Fibroblast of the aortic adventitia (primary cell): ENCODE measurements at regions not wholly inside any gene's neighbourhood (a gene's known extent, or its start where the extent isn't known, plus 50 kb on each side); places are given as distances from the start of the nearest gene placed in this dataset.

ENCODE experiments used
- DNase-seq: peaks from one replicate; pipeline ENCODE4 v3.0.0-alpha.2; 2010; ENCODE audit warnings: low read depth
- H3K4me3 ChIP-seq: 2 replicates; pipeline ENCODE4 v1.5.1; 2011; ENCODE audit warnings: low read depth, mild to moderate bottlenecking, control low read depth, low read length, moderate library complexity
- TF ChIP-seq, protein P1 (sequence below): IDR thresholded peaks from 2 replicates; pipeline ENCODE4 v1.5.1; 2011; ENCODE audit warnings: mild to moderate bottlenecking, low read length, control low read depth, inconsistent platforms; ENCODE audit not compliant: insufficient read depth

DNA sequence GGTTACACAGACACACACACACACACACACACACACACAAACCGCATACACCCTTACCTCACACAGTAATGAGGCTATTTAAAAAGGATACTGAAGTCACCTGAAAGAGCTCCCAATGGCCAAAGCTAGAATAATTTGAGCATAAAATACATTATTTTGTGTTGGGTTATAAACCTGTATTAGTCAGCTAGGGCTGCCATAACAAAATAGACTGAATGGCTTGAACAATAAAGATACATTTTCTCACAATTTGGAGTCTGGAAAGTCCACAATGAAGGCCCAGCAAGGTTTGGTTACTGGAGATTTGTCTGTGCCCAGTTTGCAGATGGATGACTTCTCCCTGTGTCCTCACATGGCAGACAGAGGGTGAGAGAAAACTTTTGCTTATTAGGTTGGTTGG is 605.4 kb upstream of the REG3G start:
- no peak for DNase-seq
- no peak overlapping the region for H3K4me3 ChIP-seq
- TF ChIP-seq, protein P1, sequence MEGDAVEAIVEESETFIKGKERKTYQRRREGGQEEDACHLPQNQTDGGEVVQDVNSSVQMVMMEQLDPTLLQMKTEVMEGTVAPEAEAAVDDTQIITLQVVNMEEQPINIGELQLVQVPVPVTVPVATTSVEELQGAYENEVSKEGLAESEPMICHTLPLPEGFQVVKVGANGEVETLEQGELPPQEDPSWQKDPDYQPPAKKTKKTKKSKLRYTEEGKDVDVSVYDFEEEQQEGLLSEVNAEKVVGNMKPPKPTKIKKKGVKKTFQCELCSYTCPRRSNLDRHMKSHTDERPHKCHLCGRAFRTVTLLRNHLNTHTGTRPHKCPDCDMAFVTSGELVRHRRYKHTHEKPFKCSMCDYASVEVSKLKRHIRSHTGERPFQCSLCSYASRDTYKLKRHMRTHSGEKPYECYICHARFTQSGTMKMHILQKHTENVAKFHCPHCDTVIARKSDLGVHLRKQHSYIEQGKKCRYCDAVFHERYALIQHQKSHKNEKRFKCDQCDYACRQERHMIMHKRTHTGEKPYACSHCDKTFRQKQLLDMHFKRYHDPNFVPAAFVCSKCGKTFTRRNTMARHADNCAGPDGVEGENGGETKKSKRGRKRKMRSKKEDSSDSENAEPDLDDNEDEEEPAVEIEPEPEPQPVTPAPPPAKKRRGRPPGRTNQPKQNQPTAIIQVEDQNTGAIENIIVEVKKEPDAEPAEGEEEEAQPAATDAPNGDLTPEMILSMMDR = no peak

DNA sequence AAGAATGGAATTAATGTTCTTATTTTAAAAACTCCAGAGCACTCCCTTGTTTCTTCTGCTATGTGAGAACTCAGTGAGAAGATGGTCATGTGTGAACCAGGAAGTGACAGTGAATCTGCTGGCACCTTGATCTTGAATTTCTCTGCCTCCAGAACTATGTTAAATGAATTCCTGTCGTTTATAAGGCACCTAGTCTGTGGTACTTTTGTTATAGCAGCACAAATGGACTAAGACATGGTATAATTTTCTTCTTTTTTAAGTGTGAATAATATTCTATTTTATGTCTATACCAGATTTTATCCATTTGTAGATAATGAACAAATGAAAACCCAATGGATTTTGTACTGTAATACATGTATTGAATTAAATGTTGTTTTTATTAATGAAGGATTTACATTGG is 601.9 kb upstream of the REG3G start:
- no peak overlapping the region for H3K4me3 ChIP-seq
- no peak for DNase-seq
- TF ChIP-seq, protein P1 = no peak

DNA sequence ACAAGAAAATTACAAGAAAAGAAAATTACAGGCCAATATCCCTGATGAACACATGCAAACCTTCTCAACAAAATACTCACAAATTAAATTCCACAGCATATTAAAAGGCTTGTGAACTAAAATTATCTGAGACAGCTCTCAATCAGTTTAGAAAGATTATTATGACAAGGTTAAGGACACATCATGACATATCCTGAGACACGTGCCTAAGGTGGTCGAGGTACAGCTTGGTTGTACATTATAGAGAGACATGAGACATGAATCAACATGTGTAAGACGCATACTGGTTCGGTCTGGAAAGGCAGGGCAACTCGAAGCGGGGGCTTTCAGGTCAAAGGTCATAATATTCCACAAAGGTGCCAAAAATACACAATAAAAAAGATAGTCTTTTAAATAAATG is 598.3 kb upstream of the REG3G start:
- TF ChIP-seq, protein P1 = no peak
- H3K4me3 ChIP-seq = no peak overlapping the region
- no peak for DNase-seq

DNA sequence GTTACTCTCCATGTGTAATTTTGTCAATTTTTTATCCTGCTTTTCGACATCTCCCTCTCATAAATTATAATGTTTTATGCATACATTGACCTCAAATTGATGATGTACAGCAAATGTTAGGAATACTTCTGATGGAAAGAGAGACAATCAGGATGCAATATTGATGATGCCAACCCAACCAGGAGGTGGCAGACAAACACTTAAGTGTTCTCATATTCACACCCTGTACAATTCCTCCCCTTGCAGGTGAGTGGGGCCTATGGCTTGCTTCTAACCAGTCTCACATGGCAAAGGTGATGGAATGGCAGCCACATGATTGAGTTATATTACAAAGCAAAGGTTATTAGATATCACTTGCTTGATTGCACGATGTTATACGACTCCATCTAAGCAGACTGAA is 594.3 kb upstream of the REG3G start:
- no peak for DNase-seq
- H3K4me3 ChIP-seq = no peak overlapping the region
- TF ChIP-seq, protein P1 = no peak

DNA sequence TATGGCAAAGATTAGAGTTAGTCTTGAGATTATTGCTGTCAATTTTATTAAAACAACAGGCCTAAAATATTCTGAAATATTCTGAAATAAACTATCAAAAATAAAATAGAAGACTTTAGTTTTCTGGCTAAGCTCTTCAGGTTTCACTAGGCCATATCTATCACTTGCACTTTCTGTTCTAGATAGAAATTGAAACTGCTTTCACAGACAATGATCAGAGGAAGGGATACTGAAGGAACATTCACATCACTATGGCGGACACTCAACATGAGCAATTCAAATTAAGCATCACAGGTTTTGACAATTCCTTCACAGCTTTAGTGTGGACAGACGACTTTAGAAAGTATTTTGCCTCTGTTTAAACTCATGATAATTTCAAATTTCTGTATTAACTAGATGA is 586.4 kb upstream of the REG3G start:
- DNase-seq = no peak
- TF ChIP-seq, protein P1 = no peak
- H3K4me3 ChIP-seq = no peak overlapping the region

DNA sequence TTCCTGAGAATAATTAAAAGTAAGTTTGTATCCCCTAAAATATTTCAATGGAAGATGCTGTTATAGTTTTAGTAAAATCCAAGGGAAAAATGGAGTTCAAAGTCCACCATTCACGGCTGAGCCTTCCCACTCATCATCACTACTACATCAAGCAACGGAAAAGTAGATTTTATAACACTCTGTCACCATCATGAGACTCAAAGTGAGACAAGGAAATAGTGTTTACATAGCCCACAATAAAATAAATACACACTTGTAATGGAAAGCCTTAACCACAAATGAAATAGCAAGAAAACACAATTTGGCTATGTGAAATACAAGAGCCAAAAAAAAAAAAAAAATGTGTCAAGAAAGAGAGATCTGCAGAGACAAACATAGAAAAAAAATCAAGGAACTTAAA is 569.9 kb upstream of the REG3G start:
- TF ChIP-seq, protein P1 = no peak

DNA sequence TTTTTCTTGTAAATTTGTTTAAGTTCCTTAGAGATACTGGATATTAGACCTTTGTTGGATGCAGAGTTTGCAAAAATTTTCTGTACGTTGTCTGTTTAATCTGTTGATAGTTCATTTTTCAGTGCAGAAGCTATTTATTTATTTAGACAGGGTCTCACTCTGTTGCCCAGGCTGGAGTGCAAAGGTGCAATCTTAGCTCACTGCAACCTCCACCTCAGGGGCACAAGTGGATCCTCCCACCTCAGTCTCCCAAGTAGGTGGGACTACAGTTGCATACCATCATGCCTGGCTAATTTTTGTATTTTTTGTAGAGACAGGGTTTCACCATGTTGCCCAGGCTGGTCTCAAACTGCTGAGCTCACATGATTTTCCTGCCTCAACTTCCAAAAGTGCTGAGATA is 568.2 kb upstream of the REG3G start:
- TF ChIP-seq, protein P1 = no peak
- no peak overlapping the region for H3K4me3 ChIP-seq
- DNase-seq = no peak

More for the DNA sequence above, 569.9 kb upstream of the REG3G start:
- no peak for DNase-seq
- no peak overlapping the region for H3K4me3 ChIP-seq
